PC-3 (cell line): ENCODE measurements at regions not wholly inside any gene's neighbourhood (a gene's known extent, or its start where the extent isn't known, plus 50 kb on each side); places are given as distances from the start of the nearest gene placed in this dataset.

Source experiments
- ATAC-seq: fragments of 200-7000 bp; cut with Tn5 transposase; 2 replicates; pipeline ENCODE4 v1.9.1; 2020; ENCODE audit warnings: mild to moderate bottlenecking, moderate library complexity
- BruUV-seq: library from RNA; stranded (reverse); fragments of 400-500 nt; replicated peaks from 2 replicates; lab custom pipeline; 2021; lab: Mats Ljungman, UMichigan
- CTCF ChIA-PET: fragments of 300-600 bp; sonication (Branson Sonifier 250); formaldehyde crosslinking; loops from one replicate; lab custom pipeline; 2022; ENCODE audit warnings: antibody characterized with exemption; lab: Charles Lee
- POLR2A ChIA-PET: fragments of 300-600 bp; sonication (Branson Sonifier 250); formaldehyde crosslinking; loops from one replicate; lab custom pipeline; 2022; ENCODE audit warnings: antibody characterized with exemption; ENCODE audit not compliant: unreplicated experiment; lab: Charles Lee
- DNase-seq: peaks from one replicate; pipeline ENCODE4 v3.0.0-alpha.2; 2015
- H2AFZ ChIP-seq: fragments of 300-600 bp; sonication (generic); 2 replicates; pipeline ENCODE4 v1.6.0; 2016; ENCODE audit warnings: antibody characterized with exemption, low read length
- H3F3A ChIP-seq: fragments of 300-600 bp; sonication (generic); one replicate; pipeline ENCODE4 v1.6.0; 2017; ENCODE audit warnings: antibody characterized with exemption, low read length, control low read depth, mild to moderate bottlenecking; ENCODE audit not compliant: unreplicated experiment
- H3K27ac ChIP-seq: fragments of 300-600 bp; sonication (generic); 2 replicates; pipeline ENCODE4 v1.5.1; 2016; ENCODE audit warnings: mild to moderate bottlenecking, low read length
- H3K27me3 ChIP-seq: fragments of 300-600 bp; sonication (generic); 2 replicates; pipeline ENCODE4 v1.6.1; 2016; ENCODE audit warnings: low read length, mixed read lengths
- H3K36me3 ChIP-seq: fragments of 300-600 bp; sonication (generic); 2 replicates; pipeline ENCODE4 v1.6.1; 2016; ENCODE audit warnings: low read depth, mixed run types, low read length, mixed read lengths
- H3K4me1 ChIP-seq: fragments of 300-600 bp; sonication (generic); 2 replicates; pipeline ENCODE4 v1.5.1; 2016; ENCODE audit warnings: low read length; ENCODE audit not compliant: insufficient read depth
- H3K4me2 ChIP-seq: fragments of 300-600 bp; sonication (generic); 2 replicates; pipeline ENCODE4 v1.6.0; 2016; ENCODE audit warnings: low read length
- H3K4me3 ChIP-seq: fragments of 300-600 bp; sonication (generic); 2 replicates; pipeline ENCODE4 v1.5.1; 2016; ENCODE audit warnings: mild to moderate bottlenecking, low read length, mixed read lengths
- H3K79me2 ChIP-seq: fragments of 300-600 bp; sonication (generic); 2 replicates; pipeline ENCODE4 v1.6.1; 2017; ENCODE audit warnings: low read length, mixed read lengths
- H3K9ac ChIP-seq: fragments of 300-600 bp; sonication (generic); 2 replicates; pipeline ENCODE4 v1.6.0; 2016; ENCODE audit warnings: mild to moderate bottlenecking, low read length
- H3K9me2 ChIP-seq: fragments of 300-600 bp; sonication (generic); replicated peaks from 2 replicates; pipeline ENCODE4 v1.6.1; 2016; ENCODE audit warnings: mixed run types, low read length, mixed read lengths
- H3K9me3 ChIP-seq: fragments of 300-600 bp; sonication (generic); 2 replicates; pipeline ENCODE4 v1.6.1; 2016; ENCODE audit warnings: low read length, mixed read lengths
- H4K20me1 ChIP-seq: fragments of 300-600 bp; sonication (generic); 2 replicates; pipeline ENCODE4 v1.6.1; 2016; ENCODE audit warnings: low read length, mixed read lengths
- CTCF ChIP-seq: fragments of 300-600 bp; sonication (generic); conservative IDR thresholded peaks from 2 replicates; pipeline ENCODE4 v1.5.1; 2017; ENCODE audit warnings: antibody characterized with exemption, low read depth, mild to moderate bottlenecking, low read length
- EZH2 ChIP-seq: fragments of 300-600 bp; sonication (generic); IDR thresholded peaks from one replicate; pipeline ENCODE4 v1.6.1; 2017; ENCODE audit warnings: antibody characterized with exemption, mild to moderate bottlenecking, low read length; ENCODE audit not compliant: unreplicated experiment
- EZH2phosphoT487 ChIP-seq: fragments of 300-600 bp; sonication (generic); IDR thresholded peaks from 2 replicates; pipeline ENCODE4 v1.6.1; 2018; ENCODE audit warnings: mild to moderate bottlenecking, antibody characterized with exemption, low read length, borderline replicate concordance
- intact Hi-C: fragments of 100-400 bp; cut with micrococcal nuclease; formaldehyde crosslinking; loops from 2 replicates; pipeline ENCODE4 v1.9.0; 2023

GRCh38 chr3:54064486-54064885 is 57.9 kb upstream of the CACNA2D3 start:
- Histone ChIP-seq H3K79me2 (no peaks in the 10 kb centered on the region), H3K4me1 (no peaks in the 10 kb centered on the region), H3K4me3 (no peak overlapping the region), H2AFZ (no peak overlapping the region), H3F3A (no peaks in the 10 kb centered on the region), H4K20me1 (no peaks in the 10 kb centered on the region), H3K9ac (no peak overlapping the region), H3K9me3 (no peaks in the 10 kb centered on the region), H3K36me3 (no peaks in the 10 kb centered on the region), H3K9me2 (no peaks in the 10 kb centered on the region), H3K27ac (no peak overlapping the region), H3K4me2 (no peak overlapping the region), H3K27me3 (peaks cover 20% of the 10 kb centered on the region; the same call in 1 of the 2 replicates)
- ChIA-PET CTCF (no interaction called here), POLR2A (no interaction called here)
- ATAC-seq (no peak), DNase-seq (no peak)
- no peak for TF ChIP-seq EZH2
- TF ChIP-seq CTCF, result no peak
- TF ChIP-seq EZH2phosphoT487, result no peak
- no TSS peak for BruUV-seq
- intact Hi-C loops, result no loop called here

- Histone ChIP-seq H3K36me3 (no peaks in the 10 kb centered on the region), H3K9me2 (no peaks in the 10 kb centered on the region), H3K4me2 (no peak overlapping the region), H3F3A (no peaks in the 10 kb centered on the region), H3K79me2 (no peaks in the 10 kb centered on the region), H4K20me1 (no peaks in the 10 kb centered on the region), H3K4me1 (no peaks in the 10 kb centered on the region), H3K9me3 (no peaks in the 10 kb centered on the region), H3K27ac (no peak overlapping the region), H3K4me3 (no peak overlapping the region), H2AFZ (no peak overlapping the region), H3K9ac (no peak overlapping the region), H3K27me3 (peaks cover 20% of the 10 kb centered on the region; the same call in 1 of the 2 replicates)
- POLR2A ChIA-PET, result no interaction called here
- CTCF ChIA-PET, result no interaction called here
- TF ChIP-seq EZH2 (no peak), CTCF (no peak), EZH2phosphoT487 (no peak)
- no TSS peak for BruUV-seq
- no peak for DNase-seq
- no peak for ATAC-seq
- intact Hi-C loops, result no loop called here
These were observed 59.8 kb upstream of the CACNA2D3 start for GRCh38 chr3:54062546-54062945.

GRCh38 chr3:54056521-54056920 is 65.8 kb upstream of the CACNA2D3 start:
- H3K27me3 ChIP-seq, result peaks cover 39% of the 10 kb centered on the region
- ChIA-PET POLR2A (no interaction called here), CTCF (no interaction called here)
- H3K79me2 ChIP-seq, result no peaks in the 10 kb centered on the region
- no peak for ATAC-seq
- no peaks in the 10 kb centered on the region for H3K9me2 ChIP-seq
- H3K4me1 ChIP-seq, result no peaks in the 10 kb centered on the region
- H3F3A ChIP-seq, result no peaks in the 10 kb centered on the region
- BruUV-seq, result no TSS peak
- intact Hi-C loops, result no loop called here
- peak; percentile 9 for DNase-seq
- H3K9ac ChIP-seq, result no peak overlapping the region
- H3K4me2 ChIP-seq, result no peak overlapping the region
- H3K9me3 ChIP-seq, result no peaks in the 10 kb centered on the region
- TF ChIP-seq EZH2phosphoT487 (no peak), EZH2 (no peak), CTCF (no peak)
- H3K27ac ChIP-seq, result no peak overlapping the region
- no peaks in the 10 kb centered on the region for H3K36me3 ChIP-seq
- H4K20me1 ChIP-seq, result no peaks in the 10 kb centered on the region
- H2AFZ ChIP-seq, result no peak overlapping the region
- H3K4me3 ChIP-seq, result no peak overlapping the region
